ENCODE measurements at regions not wholly inside any gene's neighbourhood (a gene's known extent, or its start where the extent isn't known, plus 50 kb on each side); places are given as distances from the start of the nearest gene placed in this dataset.

- TF ChIP-seq YY1 (IDR thresholded peaks at IDR 0.05; ENCODE audit: low read depth) (no peak), FOXM1 (IDR thresholded peaks at IDR 0.05; ENCODE audit: borderline replicate concordance, low read depth) (no peak), EGR1 (IDR thresholded peaks at IDR 0.05) (no peak), REST (IDR thresholded peaks at IDR 0.05; ENCODE audit: low read depth) (no peak), RAD21 (IDR thresholded peaks at IDR 0.05; ENCODE audit: low read depth) (no peak), ZBTB7A (IDR thresholded peaks at IDR 0.05; ENCODE audit: low read depth) (no peak), CREB1 (IDR thresholded peaks at IDR 0.05; ENCODE audit: low read depth) (no peak), TCF12 (IDR thresholded peaks at IDR 0.05; ENCODE audit: low read depth) (no peak), MAX (IDR thresholded peaks at IDR 0.05) (no peak), CEBPB (IDR thresholded peaks at IDR 0.05) (no peak), NFIC (IDR thresholded peaks at IDR 0.05) (no peak)
Measured at GRCh38 chr16:64452446-64452845, 669.4 kb downstream of the CDH11 start.

- TF ChIP-seq ZBTB7A (IDR thresholded peaks at IDR 0.05; ENCODE audit: low read depth) (no peak), REST (IDR thresholded peaks at IDR 0.05; ENCODE audit: low read depth) (no peak), YY1 (IDR thresholded peaks at IDR 0.05; ENCODE audit: low read depth) (no peak), MAX (IDR thresholded peaks at IDR 0.05) (no peak), CREB1 (IDR thresholded peaks at IDR 0.05; ENCODE audit: low read depth) (no peak)
Measured at GRCh38 chr16:64450177-64450576, 671.7 kb downstream of the CDH11 start.

- TF ChIP-seq MAX (IDR thresholded peaks at IDR 0.05) (no peak), TAF1 (IDR thresholded peaks at IDR 0.05; ENCODE audit: low read depth) (no peak), ZBTB7A (IDR thresholded peaks at IDR 0.05; ENCODE audit: low read depth) (no peak), RAD21 (IDR thresholded peaks at IDR 0.05; ENCODE audit: low read depth) (no peak), NFIC (IDR thresholded peaks at IDR 0.05) (no peak), TCF12 (IDR thresholded peaks at IDR 0.05; ENCODE audit: low read depth) (no peak), EP300 (IDR thresholded peaks at IDR 0.05; ENCODE audit: borderline replicate concordance) (no peak), TEAD4 (IDR thresholded peaks at IDR 0.05) (no peak), EGR1 (IDR thresholded peaks at IDR 0.05) (no peak), YY1 (IDR thresholded peaks at IDR 0.05; ENCODE audit: low read depth) (no peak)
Measured at GRCh38 chr16:64449506-64449905, 672.4 kb downstream of the CDH11 start.

GRCh38 chr16:64445649-64446048 lies 676.2 kb downstream of the CDH11 start:
- TF ChIP-seq EP300 (IDR thresholded peaks at IDR 0.05; ENCODE audit: borderline replicate concordance) (no peak), TEAD4 (IDR thresholded peaks at IDR 0.05) (no peak), NFIC (IDR thresholded peaks at IDR 0.05) (no peak), YY1 (IDR thresholded peaks at IDR 0.05; ENCODE audit: low read depth) (no peak), TAF1 (IDR thresholded peaks at IDR 0.05; ENCODE audit: low read depth) (no peak), MAX (IDR thresholded peaks at IDR 0.05) (no peak), ZBTB7A (IDR thresholded peaks at IDR 0.05; ENCODE audit: low read depth) (no peak), REST (IDR thresholded peaks at IDR 0.05; ENCODE audit: low read depth) (no peak), FOXM1 (IDR thresholded peaks at IDR 0.05; ENCODE audit: borderline replicate concordance, low read depth) (no peak), EGR1 (IDR thresholded peaks at IDR 0.05) (no peak), CEBPB (IDR thresholded peaks at IDR 0.05) (no peak), CREB1 (IDR thresholded peaks at IDR 0.05; ENCODE audit: low read depth) (no peak), USF1 (IDR thresholded peaks at IDR 0.05) (no peak), RAD21 (IDR thresholded peaks at IDR 0.05; ENCODE audit: low read depth) (no peak), TCF12 (IDR thresholded peaks at IDR 0.05; ENCODE audit: low read depth) (no peak)

- TF ChIP-seq CREB1 (IDR thresholded peaks at IDR 0.05; ENCODE audit: low read depth) (no peak), TCF12 (IDR thresholded peaks at IDR 0.05; ENCODE audit: low read depth) (no peak)
Measured at GRCh38 chr16:64445245-64445644, 676.6 kb downstream of the CDH11 start.
